Colonic mucosa (tissue), 4 donors: ENCODE measurements at regions not wholly inside any gene's neighbourhood (a gene's known extent, or its start where the extent isn't known, plus 50 kb on each side); places are given as distances from the start of the nearest gene placed in this dataset.

Source experiments
- DNase-seq: peaks from one replicate; pipeline ENCODE4 v3.0.0-alpha.2; 2020
- H3K27ac ChIP-seq: fragments of 200-600 bp; one replicate; pipeline ENCODE4 v1.8.0; 2021
- H3K27me3 ChIP-seq: fragments of 200-600 bp; one replicate; pipeline ENCODE4 v1.8.0; 2021
- H3K36me3 ChIP-seq: fragments of 200-600 bp; one replicate; pipeline ENCODE4 v1.8.0; 2021
- H3K4me1 ChIP-seq: fragments of 200-600 bp; one replicate; pipeline ENCODE4 v1.8.0; 2021; ENCODE audit warnings: mild to moderate bottlenecking
- H3K4me3 ChIP-seq: fragments of 200-600 bp; one replicate; pipeline ENCODE4 v1.8.0; 2021
- H3K9ac ChIP-seq, 2 donors: one replicate each; pipeline ENCODE4 v1.7.0; 2013; ENCODE audit warnings: control low read depth in 2 of 2, low read depth in 2 of 2, low read length in 2 of 2
- H3K9me3 ChIP-seq: fragments of 200-600 bp; one replicate; pipeline ENCODE4 v1.8.0; 2021
- CTCF ChIP-seq: fragments of 200-600 bp; IDR thresholded peaks from one replicate; pipeline ENCODE4 v1.8.0; 2022; ENCODE audit warnings: antibody characterized with exemption, mild to moderate bottlenecking
- intact Hi-C: fragments of 100-400 bp; cut with DNase I; formaldehyde crosslinking; loops from one replicate; pipeline ENCODE4 v1.14.1; 2022
- donor health status: healthy.
- donor health status: DM: no; HTN: no; CAD: no.
- donor health status: DM: no; HTN: no; CAD: no.

GRCh38 chr16:60261425-60261824 is 1527.3 kb upstream of the GOT2 start:
- TF ChIP-seq CTCF, result no peak
- H3K27ac ChIP-seq, result no peak overlapping the region
- no peak overlapping the region for H3K9ac ChIP-seq
- H3K36me3 ChIP-seq, result no peaks in the 10 kb centered on the region
- H3K27me3 ChIP-seq, result no peaks in the 10 kb centered on the region
- DNase-seq, result no peak
- no peak overlapping the region for H3K4me3 ChIP-seq
- intact Hi-C loops, result no loop called here
- no peaks in the 10 kb centered on the region for H3K4me1 ChIP-seq
- H3K9me3 ChIP-seq, result no peaks in the 10 kb centered on the region

GRCh38 chr16:60259956-60260355 is 1525.8 kb upstream of the GOT2 start:
- Histone ChIP-seq H3K9ac (no peak overlapping the region), H3K36me3 (no peaks in the 10 kb centered on the region), H3K4me1 (no peaks in the 10 kb centered on the region), H3K27ac (no peak overlapping the region), H3K9me3 (no peaks in the 10 kb centered on the region), H3K27me3 (no peaks in the 10 kb centered on the region), H3K4me3 (no peak overlapping the region)
- no peak for TF ChIP-seq CTCF
- no peak for DNase-seq
- intact Hi-C loops, result no loop called here

GRCh38 chr16:60246086-60246485 is 1512.0 kb upstream of the GOT2 start:
- H3K27ac ChIP-seq, result no peak overlapping the region
- no peak overlapping the region for H3K4me3 ChIP-seq
- no peaks in the 10 kb centered on the region for H3K27me3 ChIP-seq
- intact Hi-C loops, result no loop called here
- H3K9ac ChIP-seq, result no peak overlapping the region
- DNase-seq, result no peak
- TF ChIP-seq CTCF, result no peak
- H3K4me1 ChIP-seq, result no peaks in the 10 kb centered on the region
- no peaks in the 10 kb centered on the region for H3K9me3 ChIP-seq
- H3K36me3 ChIP-seq, result no peaks in the 10 kb centered on the region

GRCh38 chr16:60241671-60242070 is 1507.6 kb upstream of the GOT2 start:
- no peak overlapping the region for H3K27ac ChIP-seq
- H3K4me1 ChIP-seq, result no peaks in the 10 kb centered on the region
- no peak for TF ChIP-seq CTCF
- no peaks in the 10 kb centered on the region for H3K9me3 ChIP-seq
- H3K4me3 ChIP-seq, result no peak overlapping the region
- no peak overlapping the region for H3K9ac ChIP-seq
- H3K27me3 ChIP-seq, result no peaks in the 10 kb centered on the region
- DNase-seq, result no peak
- intact Hi-C loops, result no loop called here
- no peaks in the 10 kb centered on the region for H3K36me3 ChIP-seq

- H3K27me3 ChIP-seq, result no peaks in the 10 kb centered on the region
- H3K4me3 ChIP-seq, result no peak overlapping the region
- no peak overlapping the region for H3K9ac ChIP-seq
- H3K36me3 ChIP-seq, result no peaks in the 10 kb centered on the region
- H3K9me3 ChIP-seq, result no peaks in the 10 kb centered on the region
- DNase-seq, result no peak
- H3K27ac ChIP-seq, result no peak overlapping the region
- H3K4me1 ChIP-seq, result no peaks in the 10 kb centered on the region
- intact Hi-C loops, result no loop called here
- TF ChIP-seq CTCF, result no peak
These were observed 1496.5 kb upstream of the GOT2 start for GRCh38 chr16:60230666-60231065.

GRCh38 chr16:60225541-60225940 is 1491.4 kb upstream of the GOT2 start:
- H3K27me3 ChIP-seq, result no peaks in the 10 kb centered on the region
- no peak for DNase-seq
- intact Hi-C loops, result no loop called here

More at GRCh38 chr16:60225541-60225940, 1491.4 kb upstream of the GOT2 start:
- Histone ChIP-seq H3K9me3 (no peaks in the 10 kb centered on the region), H3K4me1 (no peaks in the 10 kb centered on the region), H3K36me3 (no peaks in the 10 kb centered on the region), H3K27ac (no peak overlapping the region), H3K4me3 (no peak overlapping the region), H3K9ac (no peak overlapping the region)
- no peak for TF ChIP-seq CTCF
